ENCODE measurements at regions not wholly inside any gene's neighbourhood (a gene's known extent, or its start where the extent isn't known, plus 50 kb on each side); places are given as distances from the start of the nearest gene placed in this dataset.

- DNase-seq, result no peak
Observed at GRCh38 chr6:87905101-87905641, 142.5 kb upstream of the SPACA1 start.

- DNase-seq, result no peak
Observed at GRCh38 chr6:87904011-87904410, 143.6 kb upstream of the SPACA1 start.

DNA sequence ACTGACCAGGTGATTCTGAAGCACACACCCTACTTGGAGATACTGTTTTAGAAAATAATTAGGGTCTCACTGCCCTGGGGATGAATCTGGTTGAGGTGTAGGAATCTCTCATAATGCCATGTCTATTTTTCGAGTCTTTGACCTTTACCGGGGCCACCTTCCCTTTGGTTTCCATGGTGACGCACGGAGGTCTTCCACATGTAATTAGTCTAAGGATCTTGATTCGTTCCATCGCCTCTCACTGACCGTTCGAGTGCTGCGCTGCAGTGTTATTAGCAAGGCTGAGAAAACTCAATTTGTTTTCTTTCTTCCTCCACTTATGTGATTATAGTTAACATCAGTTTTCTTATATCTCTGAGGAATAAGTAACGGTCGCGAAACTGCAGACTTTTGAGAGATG lies 144.3 kb upstream of the SPACA1 start:
- DNase-seq, result no peak

DNA sequence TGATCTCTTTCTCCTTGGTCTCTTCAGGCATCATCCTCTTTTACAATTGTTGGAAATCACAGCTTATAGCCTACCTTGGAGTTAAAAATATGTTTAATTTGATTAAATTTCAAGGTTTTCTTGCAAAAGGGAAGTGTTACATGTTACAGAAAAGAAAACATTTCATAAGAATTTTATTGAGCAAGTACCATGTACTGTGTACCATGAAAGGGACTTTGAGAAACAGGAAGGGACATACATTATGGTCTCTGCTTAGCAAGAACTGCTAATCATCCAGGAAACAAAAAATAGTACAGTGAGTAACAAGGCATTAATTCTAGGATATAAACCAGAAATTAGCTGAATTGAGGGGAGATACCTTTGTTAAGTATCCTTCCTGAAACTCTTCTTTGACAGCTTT lies 145.3 kb upstream of the SPACA1 start:
- DNase-seq, result no peak

DNA sequence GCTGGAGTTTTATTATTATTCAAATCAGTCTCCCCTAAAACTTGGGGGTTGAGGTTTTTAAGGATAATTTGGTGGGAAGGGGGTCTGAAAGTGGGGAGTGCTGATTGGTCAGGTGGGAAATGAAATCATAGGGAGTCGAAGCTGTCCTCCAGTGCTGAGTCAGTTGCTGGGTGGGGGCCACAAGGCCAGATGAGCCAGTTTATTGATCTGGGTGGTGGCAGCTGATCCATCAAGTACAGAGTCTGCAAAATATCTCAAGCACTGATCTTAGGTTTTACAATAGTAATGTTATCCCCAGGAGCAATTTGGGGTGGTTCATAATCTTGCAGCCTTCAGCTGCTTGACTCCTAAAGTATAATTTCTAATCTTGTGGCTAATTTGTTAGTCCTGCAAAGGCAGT lies 146.0 kb upstream of the SPACA1 start:
- no peak for DNase-seq

- DNase-seq, result no peak
Observed at GRCh38 chr6:87900160-87900698, 147.4 kb upstream of the SPACA1 start.

DNA sequence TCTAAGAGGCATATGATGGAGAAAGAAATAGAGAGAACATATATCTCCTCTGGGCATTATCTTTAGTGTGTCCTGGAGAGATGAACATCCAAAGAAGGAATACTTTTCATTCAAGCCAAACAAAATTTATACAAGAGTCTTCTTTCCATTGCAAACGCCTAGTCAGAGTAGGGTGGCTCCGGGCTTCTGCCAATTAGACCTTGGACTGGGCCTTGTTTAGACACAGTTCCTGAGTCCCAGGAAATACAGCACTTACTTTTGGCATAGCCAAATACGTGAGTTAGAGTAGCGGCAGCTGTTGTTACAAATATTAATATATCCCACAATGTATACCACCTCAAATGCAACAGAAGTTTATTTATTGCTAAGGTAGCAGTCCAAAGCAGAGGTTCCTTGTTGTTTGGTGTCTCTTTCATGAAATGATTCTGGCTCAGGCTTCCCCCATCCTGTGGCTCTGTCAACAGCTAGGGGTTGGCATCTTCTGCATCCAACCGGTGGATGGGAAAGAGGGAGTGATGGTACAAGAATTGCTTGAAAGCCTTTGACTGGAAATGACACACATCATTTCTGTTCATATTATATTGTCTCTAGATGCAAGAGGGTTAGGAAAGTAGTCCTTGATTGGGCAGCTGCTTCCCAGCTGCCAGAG lies 148.0 kb upstream of the SPACA1 start:
- DNase-seq, result no peak

DNA sequence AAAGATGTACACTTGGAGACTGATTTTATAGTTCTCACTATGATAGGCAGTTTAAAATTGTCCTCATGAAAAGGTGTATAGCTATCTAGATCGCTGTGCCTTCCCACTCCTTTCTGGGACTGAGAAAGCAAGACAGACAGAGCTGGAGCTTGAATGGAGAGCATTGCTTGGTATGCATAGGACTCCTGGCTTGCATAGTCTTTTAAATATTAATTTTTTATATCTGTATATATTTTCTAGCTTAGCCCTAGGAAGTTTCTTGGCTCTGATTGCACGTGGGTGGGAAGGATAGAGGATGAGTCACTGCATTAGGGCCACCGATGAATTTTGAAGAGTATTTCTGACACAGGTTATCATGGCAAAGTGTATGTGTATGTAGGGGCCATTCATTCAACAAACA lies 150.0 kb upstream of the SPACA1 start:
- DNase-seq, result no peak

DNA sequence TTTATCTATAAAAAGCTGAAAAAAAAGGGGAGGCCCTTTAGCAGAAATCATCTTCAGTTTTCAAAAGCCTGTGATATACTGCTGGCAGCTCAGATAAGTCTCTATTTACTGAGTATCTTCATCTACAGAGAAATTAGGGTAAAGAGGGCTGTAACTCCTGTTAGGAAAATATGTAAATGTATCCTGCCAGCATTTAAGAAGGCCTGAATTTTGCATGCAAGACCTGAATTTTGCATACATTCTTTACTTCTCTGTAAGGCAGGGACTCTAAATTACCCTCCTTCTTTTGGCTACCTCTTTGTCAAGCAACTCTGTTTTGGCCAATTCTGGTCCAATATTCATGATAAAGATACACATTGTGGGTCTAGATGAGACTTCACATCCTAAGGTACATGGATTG lies 150.6 kb upstream of the SPACA1 start:
- no peak for DNase-seq

- DNase-seq, result no peak
Observed at GRCh38 chr6:87887266-87887665, 160.4 kb upstream of the SPACA1 start.

GRCh38 chr6:87884203-87884602 lies 163.4 kb upstream of the SPACA1 start:
- no peak for DNase-seq

- no peak for DNase-seq
Observed at GRCh38 chr6:87881342-87881895, 166.2 kb upstream of the SPACA1 start.

DNA sequence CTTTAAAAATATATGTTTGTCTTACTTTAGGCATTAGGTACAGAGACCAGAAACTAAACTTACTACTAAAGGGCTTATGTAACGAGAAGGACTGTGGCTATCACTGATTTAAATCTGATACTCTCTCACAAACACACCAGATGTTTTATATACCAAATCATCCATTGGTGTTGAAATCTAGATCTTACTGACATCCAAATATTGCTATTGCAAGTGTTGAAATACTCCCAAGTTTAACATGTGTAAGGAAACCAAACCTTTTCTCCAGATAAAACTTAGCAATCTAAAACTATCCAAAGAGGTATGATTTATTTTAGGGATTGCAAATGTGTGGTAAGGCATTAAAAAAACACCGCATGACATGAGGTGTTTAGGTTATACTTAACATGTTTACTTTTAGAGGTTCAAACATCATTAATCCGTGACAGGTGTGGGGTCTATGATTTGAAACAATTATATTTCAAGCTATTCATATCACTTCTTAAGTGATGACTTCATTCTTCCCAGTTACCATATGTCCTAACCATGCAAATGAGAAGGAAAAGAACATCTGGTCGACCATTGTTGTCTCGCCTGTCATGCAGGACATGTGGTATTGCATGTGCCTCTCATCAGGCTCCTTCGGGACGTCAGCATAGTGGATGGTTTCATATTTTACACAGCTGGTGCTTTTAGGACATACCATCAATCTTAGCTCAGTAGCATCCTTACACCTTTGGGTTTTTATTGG lies 168.3 kb upstream of the SPACA1 start:
- DNase-seq, result no peak

GRCh38 chr6:87875781-87876180 lies 171.9 kb upstream of the SPACA1 start:
- no peak for DNase-seq

DNA sequence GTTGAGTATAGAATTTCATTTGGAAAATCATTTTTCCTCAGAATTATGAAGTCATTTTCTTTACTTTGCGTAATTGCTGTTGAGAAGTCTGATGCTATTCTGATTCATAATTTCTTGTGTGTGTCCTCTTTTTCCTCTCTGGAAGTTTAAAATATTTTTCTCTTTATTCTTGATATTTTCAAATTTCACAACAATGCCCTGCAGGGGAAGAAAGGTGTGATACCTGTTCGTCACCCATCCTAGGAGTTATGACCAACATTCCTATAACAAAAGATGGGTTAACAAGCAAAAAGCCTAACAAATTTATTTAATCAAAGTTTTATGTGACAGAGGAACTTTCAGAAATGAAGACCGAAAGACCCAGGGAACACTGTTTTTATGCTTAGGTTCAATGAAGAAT lies 171.5 kb upstream of the AKIRIN2 start:
- no peak for DNase-seq

GRCh38 chr6:87870556-87870955 lies 168.5 kb upstream of the AKIRIN2 start:
- DNase-seq, result no peak

DNA sequence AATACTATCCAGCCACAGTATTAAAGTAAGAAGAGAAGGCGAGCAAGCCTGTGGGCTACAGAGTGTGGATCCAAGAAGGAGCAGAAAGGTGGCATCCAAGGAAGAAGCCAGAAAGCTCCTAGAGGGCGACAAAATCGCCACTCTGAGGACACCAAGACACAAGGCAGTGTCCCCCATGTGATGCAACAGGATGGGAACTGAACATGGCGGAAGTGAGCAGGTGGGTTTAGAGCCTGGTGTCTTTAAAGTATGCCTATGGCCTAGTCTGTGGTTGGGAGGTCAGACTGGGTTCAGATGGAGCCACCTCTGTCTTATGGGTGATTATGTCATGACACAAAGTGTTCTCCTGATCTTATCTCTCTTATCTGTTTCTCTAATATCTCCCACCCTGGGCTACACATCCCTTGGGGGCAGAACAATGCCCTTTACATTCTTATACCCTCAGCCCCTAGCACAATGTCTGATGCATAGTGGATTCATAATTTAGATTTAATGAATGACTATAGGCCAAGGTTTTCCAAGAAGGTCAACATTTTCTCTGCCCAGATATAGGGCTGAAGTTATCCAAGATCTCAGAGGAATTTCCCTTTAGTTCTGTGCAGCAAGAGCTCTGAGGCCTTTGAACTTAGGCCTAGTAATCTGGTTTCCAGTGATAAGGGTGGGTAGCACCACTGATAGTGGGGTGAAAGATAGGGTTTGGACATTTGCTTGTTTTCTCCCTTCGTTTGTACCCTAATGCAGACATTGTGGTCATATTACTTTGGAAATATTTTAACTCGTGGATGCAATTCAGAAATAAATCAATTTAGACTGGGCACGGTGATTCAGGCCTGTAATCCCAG lies 167.3 kb upstream of the AKIRIN2 start:
- no peak for DNase-seq

GRCh38 chr6:87860902-87861301 lies 158.9 kb upstream of the AKIRIN2 start:
- no peak for DNase-seq

- no peak for DNase-seq
Observed at GRCh38 chr6:87858440-87858839, 156.4 kb upstream of the AKIRIN2 start.

- no peak for DNase-seq
Observed at GRCh38 chr6:87851674-87852299, 149.8 kb upstream of the AKIRIN2 start.

DNA sequence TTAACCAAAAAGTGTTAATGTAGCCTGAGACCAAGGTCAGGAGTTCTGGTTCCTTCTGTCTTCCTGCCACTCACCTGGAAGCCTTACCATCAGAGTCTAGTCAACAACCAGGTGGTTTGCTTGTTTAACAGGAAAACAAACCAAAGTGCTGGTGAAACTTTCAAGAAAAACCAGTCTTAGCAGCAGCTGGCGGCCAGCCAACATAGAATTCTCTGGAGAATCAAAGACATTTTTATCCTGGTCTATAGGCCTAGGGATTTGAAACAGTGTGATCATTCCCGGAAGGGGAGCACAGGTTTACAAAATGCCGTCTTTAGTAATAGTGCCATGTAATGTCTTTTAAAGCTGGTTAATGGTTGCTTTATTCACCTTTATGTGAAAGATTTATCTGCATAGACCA lies 146.6 kb upstream of the AKIRIN2 start:
- DNase-seq, result no peak

DNA sequence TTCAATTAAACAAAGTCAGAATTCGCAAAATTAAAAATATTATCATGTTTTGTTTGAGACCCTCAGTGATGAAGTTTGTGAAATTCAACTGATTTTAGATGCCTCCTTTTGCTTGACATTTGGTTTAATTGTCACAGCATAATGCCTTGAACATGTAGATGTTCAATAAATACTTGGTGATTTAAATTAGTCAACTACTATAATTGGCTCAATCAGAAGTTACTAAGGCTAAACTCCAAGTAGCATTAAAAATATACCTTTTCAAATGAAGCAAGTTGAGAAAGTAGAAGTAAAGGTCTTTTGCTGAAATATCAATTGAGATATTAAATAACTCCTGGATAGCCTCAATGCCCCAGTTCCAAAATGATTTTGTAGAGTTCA lies 145.8 kb upstream of the AKIRIN2 start:
- DNase-seq, result no peak
